GDM1 (cell line): ENCODE measurements at regions not wholly inside any gene's neighbourhood (a gene's known extent, or its start where the extent isn't known, plus 50 kb on each side); places are given as distances from the start of the nearest gene placed in this dataset.

Source experiments
- DNase-seq: peaks from one replicate; lab custom pipeline; 2025; lab: John Stamatoyannopoulos, UW

DNA sequence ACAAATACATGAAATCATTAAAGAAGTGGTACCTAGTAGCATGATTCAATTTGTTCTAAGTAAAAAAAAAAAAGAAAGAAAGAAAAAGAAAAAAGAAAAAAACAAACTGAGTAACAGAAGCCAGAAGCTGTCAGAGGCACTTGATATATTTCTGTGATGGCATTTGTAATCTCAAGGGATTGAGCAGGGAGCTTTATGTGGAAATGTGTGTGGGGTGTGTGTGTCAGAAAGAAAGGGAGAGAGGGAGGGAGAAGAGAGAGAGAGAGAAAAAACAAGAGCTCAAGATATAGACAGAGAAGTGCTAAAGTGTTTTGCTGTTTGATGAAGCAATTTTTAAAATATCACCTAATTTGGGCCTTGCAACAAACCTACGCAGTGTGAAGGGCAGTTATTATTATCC, 357.6 kb upstream of the PCDH15 start:
- DNase-seq: no peak

GRCh38 chr10:55146032-55146431, 345.0 kb upstream of the PCDH15 start:
- DNase-seq: no peak

- no peak for DNase-seq
These were observed 343.0 kb upstream of the PCDH15 start for GRCh38 chr10:55144001-55144400.

DNA sequence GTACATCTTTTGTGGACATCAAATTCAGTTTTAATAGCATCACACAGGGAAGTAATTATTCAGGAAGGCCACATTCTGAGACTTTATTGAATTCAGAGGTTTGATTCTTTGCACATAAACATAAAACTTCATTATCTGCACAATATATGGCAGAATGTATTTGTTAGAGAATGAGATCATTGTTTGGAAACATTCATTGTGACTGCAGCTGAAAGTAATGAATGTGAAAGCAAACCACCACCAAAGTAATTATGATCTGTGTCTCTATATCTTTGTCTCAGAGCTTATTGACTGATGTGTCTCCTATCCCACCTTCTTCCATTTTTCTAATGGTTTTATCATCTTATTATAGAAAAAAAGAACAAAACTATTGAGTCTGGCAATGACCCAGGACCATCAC, 340.9 kb upstream of the PCDH15 start:
- DNase-seq: no peak

DNA sequence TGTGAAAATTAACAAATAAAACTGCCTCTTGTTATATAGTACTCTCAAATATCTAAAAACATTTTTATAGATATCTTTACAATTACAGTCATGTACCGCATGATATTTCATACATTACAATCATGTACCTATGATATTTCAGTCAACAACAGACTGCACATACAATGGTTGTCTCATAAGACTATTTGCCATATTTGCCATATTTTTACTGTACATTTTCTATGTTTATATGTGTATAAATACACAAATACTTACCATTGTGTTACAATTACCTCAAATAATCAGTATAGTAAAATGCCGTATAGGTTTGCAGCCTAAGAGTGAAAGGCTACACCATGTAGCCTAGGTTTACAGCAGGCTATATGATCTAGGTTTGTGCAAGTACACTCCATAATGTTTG, 336.0 kb upstream of the PCDH15 start:
- DNase-seq: no peak

GRCh38 chr10:55104738-55105137, 303.7 kb upstream of the PCDH15 start:
- DNase-seq: no peak

GRCh38 chr10:55098452-55098851, 297.4 kb upstream of the PCDH15 start:
- no peak for DNase-seq

DNA sequence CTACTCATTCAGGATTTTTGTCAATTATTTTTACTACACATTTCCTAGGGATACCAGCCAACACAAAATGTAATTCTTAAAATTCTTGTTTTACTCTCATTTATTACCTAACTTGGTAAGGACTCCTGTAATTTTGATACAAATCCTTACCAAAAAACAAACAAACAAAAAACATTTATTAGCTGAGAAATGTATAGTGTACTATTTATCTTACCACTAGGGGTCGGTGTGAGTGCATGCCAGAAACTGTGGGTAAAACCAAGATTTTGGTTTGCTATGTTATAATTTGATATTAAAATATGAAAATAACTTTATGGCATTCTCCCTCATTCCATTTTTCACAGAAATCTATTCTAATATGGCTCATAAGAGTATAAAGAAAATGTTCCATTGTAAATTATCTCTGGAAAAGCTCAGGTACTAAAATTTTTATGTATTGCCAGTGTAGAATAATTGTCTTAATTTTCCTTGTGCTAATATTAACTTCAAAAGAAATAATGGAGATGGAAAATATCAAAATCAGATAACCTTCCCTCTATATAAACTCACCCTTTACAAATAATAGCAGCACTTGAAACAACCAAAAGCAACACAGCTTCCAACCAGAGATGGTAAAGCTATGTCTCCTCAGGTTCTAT, 290.8 kb upstream of the PCDH15 start:
- no peak for DNase-seq

GRCh38 chr10:55078121-55078520, 277.1 kb upstream of the PCDH15 start:
- no peak for DNase-seq

GRCh38 chr10:55065185-55065584, 264.2 kb upstream of the PCDH15 start:
- DNase-seq: no peak

DNA sequence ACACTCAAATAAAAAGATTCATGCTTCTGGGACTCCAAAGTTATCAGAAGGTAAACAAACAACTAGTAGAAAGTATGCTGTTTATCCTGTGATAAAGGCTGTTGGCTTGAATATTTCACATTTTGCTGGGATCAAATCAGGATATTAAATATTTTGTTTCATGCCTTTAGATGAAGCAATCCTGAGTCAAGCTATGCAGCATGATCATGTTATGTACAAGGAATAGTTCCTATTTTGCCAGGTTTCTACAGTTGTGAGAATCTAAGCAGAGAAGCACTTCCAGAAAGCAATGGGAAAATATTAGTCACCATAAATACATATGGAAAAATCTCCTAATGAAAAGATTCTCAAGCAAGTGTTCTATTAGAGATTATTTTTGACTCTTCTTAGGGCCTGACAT, 262.8 kb upstream of the PCDH15 start:
- no peak for DNase-seq

GRCh38 chr10:55062349-55062748, 261.3 kb upstream of the PCDH15 start:
- no peak for DNase-seq

DNA sequence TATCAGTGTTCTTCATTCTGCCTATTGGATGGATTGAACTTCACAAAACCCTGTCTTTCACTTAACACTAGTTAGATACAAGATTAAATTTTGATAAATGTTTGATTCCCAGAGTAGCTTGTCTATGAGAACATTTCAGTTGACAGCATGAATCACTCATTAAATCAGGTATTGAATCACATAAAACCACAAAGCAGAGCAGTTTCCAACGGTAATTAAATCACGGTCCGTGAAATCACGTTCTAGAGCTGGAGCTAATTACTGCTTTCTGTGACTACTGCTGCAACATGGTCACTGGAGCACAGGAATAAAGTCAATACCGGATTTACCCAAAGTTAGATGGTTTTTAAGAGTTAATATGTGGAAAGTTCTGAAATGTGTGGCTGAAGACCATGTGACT, 257.8 kb upstream of the PCDH15 start:
- no peak for DNase-seq

DNA sequence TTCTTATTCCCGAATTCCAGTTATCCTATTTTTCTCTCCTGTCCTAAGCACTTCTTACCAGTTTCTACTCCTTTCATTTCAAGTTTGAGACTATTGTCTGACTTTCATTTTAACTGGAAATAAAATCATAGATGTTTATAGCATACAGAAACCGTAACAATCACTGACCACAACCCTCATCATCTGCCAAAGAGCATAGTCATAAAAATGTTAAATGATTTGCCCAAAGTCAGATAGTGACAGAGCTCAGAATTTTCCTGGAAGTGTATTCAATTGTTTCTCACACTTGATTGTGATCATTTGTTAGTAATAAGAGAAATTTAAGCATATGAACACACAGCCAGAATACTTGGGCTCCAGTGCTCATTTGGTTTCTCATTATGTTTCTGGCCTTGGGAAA, 250.5 kb upstream of the PCDH15 start:
- no peak for DNase-seq

DNA sequence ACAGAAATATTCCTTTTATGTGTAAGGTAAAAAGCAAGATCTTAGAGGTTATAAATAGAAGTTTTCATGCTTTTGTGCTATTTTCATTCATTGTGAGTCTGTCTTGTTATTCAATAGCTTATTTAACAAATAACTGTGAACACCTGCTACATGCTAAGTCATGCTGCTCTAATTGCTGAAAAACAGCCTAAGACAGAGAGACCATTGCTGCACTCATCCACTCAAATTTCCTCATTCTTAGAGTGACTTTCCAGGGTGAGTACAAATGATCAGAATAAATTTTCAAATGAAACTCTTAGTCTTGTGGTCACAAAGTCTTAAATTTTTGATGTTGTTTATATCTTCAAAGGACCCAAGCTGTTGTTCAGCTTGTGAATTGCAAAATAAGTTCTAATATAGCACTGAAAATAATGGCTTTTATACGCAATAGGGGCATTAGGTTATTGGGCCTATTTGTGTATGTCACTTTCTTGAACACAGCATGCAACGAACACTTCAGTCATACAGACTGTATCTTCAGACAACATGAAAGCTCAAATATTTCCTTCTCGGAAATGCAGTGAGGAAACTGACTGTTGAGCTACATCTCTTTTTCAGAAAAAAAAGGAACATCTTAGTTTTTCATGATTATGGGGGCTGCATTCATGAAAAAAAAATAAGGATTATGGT, 247.9 kb upstream of the PCDH15 start:
- DNase-seq: no peak

- no peak for DNase-seq
These were observed 242.5 kb upstream of the PCDH15 start for GRCh38 chr10:55043540-55043939.

DNA sequence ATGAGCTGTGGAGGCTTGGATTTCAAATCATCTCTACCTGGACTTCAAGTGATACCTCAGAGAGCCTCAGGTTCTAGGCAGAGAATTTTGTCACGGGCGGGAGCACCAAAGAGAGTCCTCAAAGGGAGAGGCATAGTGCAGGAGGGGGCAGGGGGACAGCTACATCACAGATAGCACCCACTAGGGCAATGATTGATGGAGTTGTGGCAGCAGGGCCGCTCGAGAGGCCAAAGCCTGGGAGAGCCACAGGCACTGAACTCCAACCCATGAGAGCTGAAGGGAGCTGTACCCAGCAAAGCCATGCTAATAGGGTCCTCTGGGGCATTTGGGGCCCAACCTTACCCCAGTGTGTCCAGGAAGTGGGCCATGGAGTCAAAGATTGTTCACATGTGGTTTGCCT, 232.0 kb upstream of the PCDH15 start:
- DNase-seq: no peak

DNA sequence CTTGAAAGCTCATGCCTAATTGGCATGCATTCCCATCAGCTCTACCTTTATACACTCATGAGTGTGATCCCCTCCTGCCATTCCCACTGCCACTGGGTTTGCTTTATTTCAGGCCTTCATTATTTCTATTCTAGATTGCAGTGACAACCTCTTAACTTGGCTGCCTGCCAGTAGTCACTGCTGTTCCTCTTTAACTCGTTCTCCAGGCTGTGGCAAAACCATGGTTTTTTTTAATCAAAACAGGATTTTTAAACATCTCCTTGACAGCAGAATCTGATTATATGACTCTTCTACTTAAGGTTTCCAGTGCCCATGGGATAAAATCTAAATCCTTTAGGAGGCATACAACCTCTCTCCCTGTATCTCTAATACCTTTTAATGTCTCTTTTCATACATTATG, 223.7 kb upstream of the PCDH15 start:
- peak; percentile 4 for DNase-seq

- DNase-seq: no peak
These were observed 218.4 kb upstream of the PCDH15 start for GRCh38 chr10:55019439-55019838.

- no peak for DNase-seq
These were observed 212.3 kb upstream of the PCDH15 start for GRCh38 chr10:55013318-55013717.

- DNase-seq: no peak
These were observed 201.4 kb upstream of the PCDH15 start for GRCh38 chr10:55002420-55002819.

DNA sequence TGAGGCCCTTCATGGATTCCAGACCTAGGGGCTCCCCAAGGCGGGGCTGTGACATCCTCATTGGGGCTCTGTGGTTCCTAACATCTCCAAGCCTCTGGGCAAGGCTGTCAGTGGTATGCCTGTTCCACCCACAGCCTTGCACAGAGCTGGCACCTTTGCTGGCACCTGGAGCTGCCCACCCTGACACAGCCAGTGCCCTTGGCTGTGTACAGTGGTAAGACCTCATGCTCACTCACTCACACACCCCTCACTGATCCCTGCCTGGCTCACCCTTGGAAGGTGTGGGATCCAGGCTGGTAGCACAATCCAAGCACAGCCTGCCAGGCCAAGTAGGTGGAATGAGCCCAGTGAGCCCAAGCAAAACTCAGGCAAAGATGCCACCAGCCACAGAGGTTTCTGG, 200.4 kb upstream of the PCDH15 start:
- no peak for DNase-seq

- DNase-seq: no peak
These were observed 192.1 kb upstream of the PCDH15 start for GRCh38 chr10:54993148-54993547.

DNA sequence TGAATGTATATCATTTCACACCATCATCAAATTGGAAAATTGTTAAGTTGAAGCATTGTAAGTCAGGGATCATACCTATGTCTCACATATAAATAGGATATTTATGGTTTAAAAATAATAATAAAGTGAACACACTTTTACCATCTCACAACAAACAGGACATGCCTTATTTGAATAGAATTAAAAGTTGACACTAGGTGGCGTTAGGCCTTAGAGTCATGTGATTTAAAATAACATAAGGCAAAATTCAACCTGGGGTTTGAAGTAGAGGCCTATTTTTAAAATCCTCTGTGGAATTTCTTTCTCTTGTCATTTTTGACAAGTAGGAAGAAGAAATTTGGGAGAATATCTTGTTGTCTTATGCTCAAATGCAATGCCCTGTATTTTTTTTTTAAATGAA, 184.7 kb upstream of the PCDH15 start:
- no peak for DNase-seq
